ENCODE measurements at regions not wholly inside any gene's neighbourhood (a gene's known extent, or its start where the extent isn't known, plus 50 kb on each side); places are given as distances from the start of the nearest gene placed in this dataset.
A peak's percentile ranks its signal among the peaks of the same experiment; 100 is the strongest.
"Not testable (repeated sequence)": the region's sequence is repeated elsewhere in the genome, so short reads cannot be mapped to it uniquely, and the experiment has no call there.

DNA sequence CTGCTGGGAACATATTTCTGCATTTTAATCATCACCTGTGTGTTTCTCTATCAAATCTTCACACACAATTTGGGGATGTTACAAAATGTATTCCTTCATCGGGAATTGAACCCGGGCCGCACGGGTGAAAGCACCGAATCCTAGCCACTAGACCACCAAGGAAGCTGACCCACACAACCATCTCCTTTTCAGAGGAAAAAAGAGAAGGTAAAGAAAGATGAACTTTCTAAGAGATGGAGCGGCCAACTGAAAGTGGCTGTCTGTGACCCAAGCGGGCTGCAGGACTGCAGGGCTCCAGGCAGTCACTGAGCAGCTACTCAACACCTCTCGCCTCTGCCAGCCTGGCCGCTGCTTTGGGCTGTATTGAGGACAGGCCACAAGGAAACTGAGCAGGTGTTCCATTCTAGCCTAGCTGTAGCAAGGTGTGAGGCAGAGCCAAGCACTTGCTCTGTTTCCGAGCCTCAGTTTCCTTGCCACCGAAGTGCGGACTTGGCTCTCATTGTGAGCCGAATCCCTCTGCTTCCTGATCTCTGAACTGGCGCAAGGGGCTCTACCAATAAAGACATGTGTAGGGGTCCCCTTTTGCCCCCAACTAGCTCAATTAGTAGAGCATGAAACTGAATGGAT is 156.9 kb upstream of the NBPF11 start:
- H3K27me3 ChIP-seq = no peaks in the 10 kb centered on the region

DNA sequence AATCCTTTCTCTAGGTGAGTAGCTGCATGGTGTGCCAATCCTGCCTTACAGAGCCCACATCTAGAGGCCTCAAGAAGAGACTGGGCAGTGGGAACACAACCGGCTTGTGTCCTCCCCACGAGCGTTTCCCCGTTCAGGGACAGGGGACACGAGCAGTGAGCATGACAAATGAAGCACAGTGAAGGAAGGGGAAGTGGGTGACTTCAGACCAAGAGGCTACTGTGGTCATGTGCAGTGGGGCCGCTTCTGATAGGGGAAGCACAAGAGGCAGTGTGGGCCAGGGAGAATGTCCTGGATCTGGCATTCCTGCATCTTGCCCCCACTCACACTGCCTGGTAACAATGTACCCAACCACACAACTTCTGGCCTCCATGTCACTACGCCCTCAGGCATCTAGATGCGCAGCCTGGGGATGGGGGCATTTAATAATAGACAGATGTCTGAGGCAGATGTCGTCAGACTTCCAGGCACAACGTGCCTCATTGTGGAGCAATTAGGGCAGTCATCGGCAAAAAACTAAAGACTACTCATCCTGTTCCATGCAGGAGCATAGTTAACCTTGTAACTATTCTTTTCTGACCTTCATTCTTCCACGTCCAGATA is 155.6 kb upstream of the NBPF11 start:
- no peaks in the 10 kb centered on the region for H3K9me2 ChIP-seq (replicated peaks; ENCODE audit: insufficient read depth)
- H3K4me3 ChIP-seq = no peak overlapping the region
- no peaks in the 10 kb centered on the region for H4K20me1 ChIP-seq (ENCODE audit: insufficient read depth, poor library complexity, severe bottlenecking)
- no peaks in the 10 kb centered on the region for H3K27me3 ChIP-seq
- H3K36me3 ChIP-seq (replicated peaks; ENCODE audit: insufficient read depth, low read depth) = no peaks in the 10 kb centered on the region
- TF ChIP-seq EZH2 (IDR thresholded peaks at IDR 0.05; ENCODE audit: borderline replicate concordance) (no peak), EZH2phosphoT487 (IDR thresholded peaks at IDR 0.05; ENCODE audit: low read depth, severe bottlenecking, unreplicated experiment) (no peak)
- TF ChIP-seq, protein P1, sequence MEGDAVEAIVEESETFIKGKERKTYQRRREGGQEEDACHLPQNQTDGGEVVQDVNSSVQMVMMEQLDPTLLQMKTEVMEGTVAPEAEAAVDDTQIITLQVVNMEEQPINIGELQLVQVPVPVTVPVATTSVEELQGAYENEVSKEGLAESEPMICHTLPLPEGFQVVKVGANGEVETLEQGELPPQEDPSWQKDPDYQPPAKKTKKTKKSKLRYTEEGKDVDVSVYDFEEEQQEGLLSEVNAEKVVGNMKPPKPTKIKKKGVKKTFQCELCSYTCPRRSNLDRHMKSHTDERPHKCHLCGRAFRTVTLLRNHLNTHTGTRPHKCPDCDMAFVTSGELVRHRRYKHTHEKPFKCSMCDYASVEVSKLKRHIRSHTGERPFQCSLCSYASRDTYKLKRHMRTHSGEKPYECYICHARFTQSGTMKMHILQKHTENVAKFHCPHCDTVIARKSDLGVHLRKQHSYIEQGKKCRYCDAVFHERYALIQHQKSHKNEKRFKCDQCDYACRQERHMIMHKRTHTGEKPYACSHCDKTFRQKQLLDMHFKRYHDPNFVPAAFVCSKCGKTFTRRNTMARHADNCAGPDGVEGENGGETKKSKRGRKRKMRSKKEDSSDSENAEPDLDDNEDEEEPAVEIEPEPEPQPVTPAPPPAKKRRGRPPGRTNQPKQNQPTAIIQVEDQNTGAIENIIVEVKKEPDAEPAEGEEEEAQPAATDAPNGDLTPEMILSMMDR (IDR thresholded peaks at IDR 0.05; ENCODE audit: poor library complexity) = no peak
- no peak overlapping the region for H3K27ac ChIP-seq
- no peaks in the 10 kb centered on the region for H3K79me2 ChIP-seq
- H2AFZ ChIP-seq = no peak overlapping the region
- 87% methylated on average over 12 of the region's 12 CpGs for WGBS (ENCODE audit: low lambda C conversion rate, missing lambda C conversion rate)
- H3K4me1 ChIP-seq (ENCODE audit: insufficient read depth) = peaks cover 6% of the 10 kb centered on the region
- no peak overlapping the region for H3K4me2 ChIP-seq
- no peak for DNase-seq (ENCODE audit: low spot score)
- no peaks in the 10 kb centered on the region for H3K9me3 ChIP-seq (ENCODE audit: low read depth)

More for the DNA sequence above, 156.9 kb upstream of the NBPF11 start:
- H4K20me1 ChIP-seq (ENCODE audit: insufficient read depth, poor library complexity, severe bottlenecking) = no peaks in the 10 kb centered on the region
- H3K4me1 ChIP-seq (ENCODE audit: insufficient read depth) = peaks cover 5% of the 10 kb centered on the region
- 94% methylated on average over 14 of the region's 14 CpGs for WGBS (ENCODE audit: low lambda C conversion rate, missing lambda C conversion rate)
- H2AFZ ChIP-seq = no peak overlapping the region
- DNase-seq (ENCODE audit: low spot score) = no peak
- H3K9me3 ChIP-seq (ENCODE audit: low read depth) = no peaks in the 10 kb centered on the region
- H3K4me2 ChIP-seq = no peak overlapping the region
- no peaks in the 10 kb centered on the region for H3K79me2 ChIP-seq
- H3K4me3 ChIP-seq = no peak overlapping the region
- TF ChIP-seq EZH2phosphoT487 (IDR thresholded peaks at IDR 0.05; ENCODE audit: low read depth, severe bottlenecking, unreplicated experiment) (no peak), EZH2 (IDR thresholded peaks at IDR 0.05; ENCODE audit: borderline replicate concordance) (no peak)
- TF ChIP-seq, protein P1 (IDR thresholded peaks at IDR 0.05; ENCODE audit: poor library complexity) = no peak
- H3K36me3 ChIP-seq (replicated peaks; ENCODE audit: insufficient read depth, low read depth) = no peaks in the 10 kb centered on the region
- H3K27ac ChIP-seq = no peak overlapping the region
- H3K9me2 ChIP-seq (replicated peaks; ENCODE audit: insufficient read depth) = no peaks in the 10 kb centered on the region

DNA sequence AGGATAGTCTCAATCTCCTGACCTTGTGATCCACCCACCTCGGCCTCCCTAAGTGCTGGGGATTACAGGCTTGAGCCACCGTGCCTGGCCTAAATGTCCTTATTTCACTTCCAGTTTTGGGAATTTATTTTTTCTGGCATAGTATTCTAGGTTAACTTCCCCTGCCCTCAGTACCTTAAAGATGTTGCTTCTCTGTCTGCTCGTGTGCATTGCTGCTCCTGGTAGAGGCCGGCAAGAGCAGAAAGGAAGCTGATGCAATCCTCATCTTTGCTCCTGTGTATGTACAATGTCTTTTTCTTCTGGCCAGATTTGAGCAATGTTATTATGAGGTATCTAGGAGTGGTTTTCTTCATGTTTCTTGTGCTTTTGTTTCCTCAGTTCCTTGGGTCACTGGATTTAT is 152.9 kb upstream of the NBPF11 start:
- H3K4me3 ChIP-seq; H3K36me3 ChIP-seq (replicated peaks; ENCODE audit: insufficient read depth, low read depth); H3K27me3 ChIP-seq; H3K4me2 ChIP-seq; H3K4me1 ChIP-seq (ENCODE audit: insufficient read depth); H2AFZ ChIP-seq; H4K20me1 ChIP-seq (ENCODE audit: insufficient read depth, poor library complexity, severe bottlenecking); DNase-seq (ENCODE audit: low spot score); H3K79me2 ChIP-seq; H3K9me3 ChIP-seq (ENCODE audit: low read depth); H3K9me2 ChIP-seq (replicated peaks; ENCODE audit: insufficient read depth); H3K27ac ChIP-seq: not testable (repeated sequence)
- 73% methylated on average over 4 of the region's 4 CpGs for WGBS (ENCODE audit: low lambda C conversion rate, missing lambda C conversion rate)

DNA sequence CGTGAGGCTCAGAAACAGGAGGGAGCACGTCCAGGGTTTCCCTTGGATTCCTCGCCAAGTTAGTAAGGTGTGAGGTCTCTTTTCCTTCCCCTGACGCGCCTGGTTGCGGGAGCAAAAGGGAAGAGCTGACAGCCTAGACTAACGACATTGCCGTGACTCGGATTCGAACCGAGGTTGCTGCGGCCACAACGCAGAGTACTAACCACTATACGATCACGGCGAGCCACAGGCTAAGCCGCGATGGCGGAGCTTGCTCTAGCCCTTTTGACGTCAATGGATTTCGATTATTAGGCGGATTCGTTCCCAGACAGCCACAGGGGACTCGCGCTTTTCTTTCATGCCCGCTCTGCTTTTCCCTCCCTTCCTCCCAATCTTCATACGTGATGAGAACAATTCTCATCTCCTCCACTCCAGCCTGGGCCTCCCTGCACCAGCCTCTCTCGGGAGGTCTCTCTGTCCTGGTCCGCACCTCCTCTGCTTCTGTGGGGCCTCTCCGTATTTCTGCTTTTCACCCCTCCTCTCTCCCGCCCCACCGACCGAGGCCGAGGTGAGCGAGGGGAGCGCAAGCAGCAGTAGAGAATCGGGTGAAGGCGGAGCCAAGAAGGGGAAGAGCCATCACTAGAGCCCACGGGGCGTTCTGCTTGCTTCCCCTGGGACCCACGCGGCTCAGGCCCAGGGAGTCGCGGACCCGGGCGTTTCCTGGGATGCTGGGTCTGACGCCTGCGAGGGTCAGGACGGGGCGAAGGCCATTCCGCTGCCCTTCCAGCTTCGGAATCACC is 150.7 kb upstream of the NBPF11 start:
- H3K9me2 ChIP-seq (replicated peaks; ENCODE audit: insufficient read depth); H3K9me3 ChIP-seq (ENCODE audit: low read depth); H3K27me3 ChIP-seq; H4K20me1 ChIP-seq (ENCODE audit: insufficient read depth, poor library complexity, severe bottlenecking); DNase-seq (ENCODE audit: low spot score); H3K4me1 ChIP-seq (ENCODE audit: insufficient read depth); H3K36me3 ChIP-seq (replicated peaks; ENCODE audit: insufficient read depth, low read depth); H3K79me2 ChIP-seq: not testable (repeated sequence)
- Histone ChIP-seq H3K27ac (peak overlapping the region; percentile 51), H3K4me2 (peak overlapping the region; percentile 65), H2AFZ (peak overlapping the region; percentile 17), H3K4me3 (peak overlapping the region; percentile 2)
- 1% methylated on average over 13 of the region's 52 CpGs for WGBS (ENCODE audit: low lambda C conversion rate, missing lambda C conversion rate)

DNA sequence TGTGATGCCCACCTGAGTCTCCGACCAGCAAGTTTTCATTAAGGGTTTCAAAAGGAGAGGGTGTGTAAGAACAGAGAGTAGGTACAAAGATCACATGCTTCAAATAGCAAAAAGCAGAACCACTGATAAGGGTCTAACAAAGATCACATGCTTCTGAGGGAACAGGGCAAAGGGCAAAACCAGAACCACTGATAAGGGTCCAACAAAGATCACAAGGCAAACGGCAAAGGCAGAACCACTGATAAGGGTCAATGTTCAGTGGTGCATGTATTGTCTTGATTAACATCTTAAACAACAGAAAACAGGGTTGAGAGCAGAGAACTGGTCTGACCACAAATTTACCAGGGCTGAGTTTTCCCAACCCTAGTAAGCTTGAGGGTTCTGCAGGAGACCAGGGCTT is 145.8 kb upstream of the NBPF11 start:
- H4K20me1 ChIP-seq (ENCODE audit: insufficient read depth, poor library complexity, severe bottlenecking); H3K36me3 ChIP-seq (replicated peaks; ENCODE audit: insufficient read depth, low read depth); H3K9me2 ChIP-seq (replicated peaks; ENCODE audit: insufficient read depth); H3K4me3 ChIP-seq; DNase-seq (ENCODE audit: low spot score); H3K9me3 ChIP-seq (ENCODE audit: low read depth); H3K27me3 ChIP-seq; H3K4me1 ChIP-seq (ENCODE audit: insufficient read depth); H3K79me2 ChIP-seq; H3K4me2 ChIP-seq; H2AFZ ChIP-seq: not testable (repeated sequence)
- 33% methylated on average over 2 of the region's 2 CpGs for WGBS (ENCODE audit: low lambda C conversion rate, missing lambda C conversion rate)
- peak overlapping the region; percentile 85 for H3K27ac ChIP-seq
